HG02798 (cell line): ENCODE measurements at regions not wholly inside any gene's neighbourhood (a gene's known extent, or its start where the extent isn't known, plus 50 kb on each side); places are given as distances from the start of the nearest gene placed in this dataset.
A peak's percentile ranks its signal among the peaks of the same experiment; 100 is the strongest.
"Not testable (repeated sequence)": the region's sequence is repeated elsewhere in the genome, so short reads cannot be mapped to it uniquely, and the experiment has no call there.

ENCODE experiments used
- ATAC-seq: cut with Tn5 transposase; IDR thresholded peaks from one replicate; pipeline ENCODE4 v1.9.1; 2021; ENCODE audit warnings: mild to moderate bottlenecking; ENCODE audit not compliant: unreplicated experiment, poor library complexity

- no peak for ATAC-seq
These were observed 106.7 kb downstream of the FAM174A start for GRCh38 chr5:100641833-100642232.

GRCh38 chr5:100643473-100643872 lies 108.3 kb downstream of the FAM174A start:
- no peak for ATAC-seq

- ATAC-seq, result no peak
These were observed 109.0 kb downstream of the FAM174A start for GRCh38 chr5:100644185-100644584.

GRCh38 chr5:100644776-100645175 lies 109.6 kb downstream of the FAM174A start:
- no peak for ATAC-seq

- no peak for ATAC-seq
These were observed 110.8 kb downstream of the FAM174A start for GRCh38 chr5:100646011-100646410.

GRCh38 chr5:100646691-100647090 lies 111.5 kb downstream of the FAM174A start:
- no peak for ATAC-seq

GRCh38 chr5:100647461-100648230 lies 112.5 kb downstream of the FAM174A start:
- ATAC-seq, result peak; percentile 79

- no peak for ATAC-seq
These were observed 119.7 kb downstream of the FAM174A start for GRCh38 chr5:100654895-100655294.

GRCh38 chr5:100656771-100657170 lies 121.6 kb downstream of the FAM174A start:
- not testable (repeated sequence) for ATAC-seq

- no peak for ATAC-seq
These were observed 124.1 kb downstream of the FAM174A start for GRCh38 chr5:100659080-100659795.

GRCh38 chr5:100664140-100664539 lies 129.0 kb downstream of the FAM174A start:
- no peak for ATAC-seq

GRCh38 chr5:100667161-100667630 lies 132.0 kb downstream of the FAM174A start:
- peak; percentile 50 for ATAC-seq

- no peak for ATAC-seq
These were observed 133.3 kb downstream of the FAM174A start for GRCh38 chr5:100668511-100668910.

GRCh38 chr5:100676817-100677631 lies 141.8 kb downstream of the FAM174A start:
- ATAC-seq, result no peak

GRCh38 chr5:100682625-100683024 lies 147.5 kb downstream of the FAM174A start:
- ATAC-seq, result no peak

- ATAC-seq, result no peak
These were observed 148.7 kb downstream of the FAM174A start for GRCh38 chr5:100683881-100684280.

- not testable (repeated sequence) for ATAC-seq
These were observed 149.9 kb downstream of the FAM174A start for GRCh38 chr5:100685122-100685521.

GRCh38 chr5:100688834-100689233 lies 153.7 kb downstream of the FAM174A start:
- not testable (repeated sequence) for ATAC-seq

GRCh38 chr5:100690036-100690560 lies 154.9 kb downstream of the FAM174A start:
- no peak for ATAC-seq

- ATAC-seq, result no peak
These were observed 155.9 kb downstream of the FAM174A start for GRCh38 chr5:100691085-100691484.
